ENCODE measurements at regions not wholly inside any gene's neighbourhood (a gene's known extent, or its start where the extent isn't known, plus 50 kb on each side); places are given as distances from the start of the nearest gene placed in this dataset.

DNA sequence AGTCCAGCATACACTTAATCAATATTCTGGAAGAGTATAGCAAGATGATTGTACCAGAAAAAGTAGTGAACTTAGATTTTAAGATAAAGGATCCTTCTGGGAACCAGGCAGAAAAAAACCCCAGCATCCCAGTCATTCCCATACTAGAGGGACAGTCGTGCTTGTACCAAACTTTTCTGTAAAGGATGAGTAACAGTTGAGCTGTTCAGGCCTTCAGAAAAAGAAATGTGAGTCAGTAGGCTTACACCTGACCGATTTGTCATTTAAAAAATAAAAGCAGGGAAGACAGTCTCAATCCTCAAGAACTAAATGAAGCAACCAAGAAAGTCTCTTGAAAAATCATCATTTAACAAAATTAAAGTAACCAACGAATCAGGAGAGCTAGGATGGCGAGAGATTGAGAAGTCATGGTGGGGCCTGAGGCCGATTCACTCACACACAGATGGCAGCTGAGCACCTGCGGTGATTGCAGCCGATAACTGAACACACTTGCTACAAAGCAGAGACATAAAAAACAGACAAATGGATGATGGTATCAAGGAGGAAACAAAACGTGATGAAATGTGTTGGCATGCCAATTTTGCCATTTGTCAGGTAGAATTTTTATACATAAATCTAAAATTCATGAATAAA lies 170.0 kb upstream of the ALKAL2 start:
- H3K27me3 Mint-ChIP-seq (ENCODE audit: insufficient read depth): no peaks in the 10 kb centered on the region
- H3K36me3 Mint-ChIP-seq (ENCODE audit: low read depth): no peaks in the 10 kb centered on the region
- H3K27ac Mint-ChIP-seq: no peak overlapping the region
- no peak overlapping the region for H3K4me3 Mint-ChIP-seq
- no peak for DNase-seq
- no peaks in the 10 kb centered on the region for H3K4me1 Mint-ChIP-seq (ENCODE audit: low read depth)
- H3K9me3 Mint-ChIP-seq: peaks cover 54% of the 10 kb centered on the region
- no peak for TF ChIP-seq CTCF (IDR thresholded peaks at IDR 0.05)

DNA sequence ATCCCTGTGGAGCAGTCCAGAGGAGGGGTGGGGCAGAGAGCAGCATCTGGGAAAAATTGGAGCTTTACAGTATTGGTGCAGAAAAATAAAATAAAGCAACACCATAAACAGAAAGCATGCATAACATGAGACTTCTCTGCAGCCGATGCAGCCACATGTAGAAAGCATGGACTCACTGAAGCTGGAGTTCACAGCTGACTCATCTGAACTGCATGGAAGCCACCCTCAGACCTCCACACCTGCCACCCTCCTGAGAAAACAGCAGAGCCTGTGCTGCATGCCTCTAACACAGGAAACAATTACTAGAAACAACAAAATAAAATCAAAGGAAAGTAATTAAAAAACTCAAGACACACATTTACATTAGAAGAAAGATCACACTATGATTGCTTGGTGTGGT lies 169.4 kb upstream of the ALKAL2 start:
- Mint-ChIP-seq H3K4me1 (ENCODE audit: low read depth) (no peaks in the 10 kb centered on the region), H3K9me3 (peaks cover 54% of the 10 kb centered on the region), H3K4me3 (no peak overlapping the region), H3K36me3 (ENCODE audit: low read depth) (no peaks in the 10 kb centered on the region), H3K27ac (no peak overlapping the region), H3K27me3 (ENCODE audit: insufficient read depth) (no peaks in the 10 kb centered on the region)
- TF ChIP-seq CTCF (IDR thresholded peaks at IDR 0.05): no peak
- no peak for DNase-seq

DNA sequence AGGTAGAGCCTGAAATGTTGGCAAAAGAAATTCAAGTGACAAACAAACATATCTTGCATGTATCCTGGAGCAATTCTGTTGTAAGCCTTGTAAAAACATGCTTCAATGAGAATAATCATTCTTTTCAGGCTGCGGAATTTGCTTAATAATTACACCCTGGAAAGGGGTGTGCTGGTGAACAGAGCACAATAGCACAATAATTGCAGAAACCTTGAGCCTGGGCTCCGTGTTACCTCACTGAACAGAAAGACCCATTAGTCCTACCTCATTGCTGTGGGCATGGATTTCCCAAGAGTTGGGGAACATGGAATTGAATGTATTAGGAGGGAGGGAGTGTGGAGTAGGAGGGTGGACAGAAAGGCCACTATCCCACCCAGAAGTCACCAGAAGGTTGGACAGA lies 168.0 kb upstream of the ALKAL2 start:
- H3K4me1 Mint-ChIP-seq (ENCODE audit: low read depth): no peaks in the 10 kb centered on the region
- H3K27me3 Mint-ChIP-seq (ENCODE audit: insufficient read depth): no peaks in the 10 kb centered on the region
- peaks cover 53% of the 10 kb centered on the region for H3K9me3 Mint-ChIP-seq
- H3K36me3 Mint-ChIP-seq (ENCODE audit: low read depth): peaks cover 4% of the 10 kb centered on the region; the same call in 1 of the 2 replicates
- DNase-seq: no peak
- H3K4me3 Mint-ChIP-seq: no peak overlapping the region
- no peak overlapping the region for H3K27ac Mint-ChIP-seq
- TF ChIP-seq CTCF (IDR thresholded peaks at IDR 0.05): no peak

GRCh38 chr2:455015-455705 lies 167.3 kb upstream of the ALKAL2 start:
- peaks cover 49% of the 10 kb centered on the region for H3K9me3 Mint-ChIP-seq

DNA sequence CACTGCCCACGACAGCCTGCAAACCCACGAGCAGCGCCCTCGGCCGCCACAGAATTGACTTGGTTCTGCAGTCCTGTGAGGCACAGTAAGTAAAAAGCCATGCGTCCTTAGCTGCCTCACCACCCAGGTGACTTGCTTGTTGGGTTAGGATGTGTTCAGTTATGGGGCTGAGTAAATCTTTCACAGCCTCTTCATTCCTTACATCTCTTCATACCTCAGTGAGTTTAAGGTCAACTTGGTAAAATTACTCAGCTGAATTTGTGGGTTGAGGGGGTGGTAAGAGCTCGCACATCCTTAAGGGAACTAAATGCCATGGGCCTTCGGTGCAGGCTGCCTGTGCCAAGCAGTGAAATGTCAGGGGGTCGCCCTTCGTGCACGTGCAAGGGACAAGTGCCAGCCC lies 165.2 kb upstream of the ALKAL2 start:
- Mint-ChIP-seq H3K4me1 (ENCODE audit: low read depth) (no peaks in the 10 kb centered on the region), H3K9me3 (peaks cover 40% of the 10 kb centered on the region), H3K4me3 (no peak overlapping the region), H3K27me3 (ENCODE audit: insufficient read depth) (no peaks in the 10 kb centered on the region), H3K36me3 (ENCODE audit: low read depth) (peaks cover 4% of the 10 kb centered on the region; the same call in 1 of the 2 replicates), H3K27ac (no peak overlapping the region)
- TF ChIP-seq CTCF (IDR thresholded peaks at IDR 0.05): no peak
- DNase-seq: no peak

More at GRCh38 chr2:455015-455705, 167.3 kb upstream of the ALKAL2 start:
- no peak overlapping the region for H3K4me3 Mint-ChIP-seq
- no peaks in the 10 kb centered on the region for H3K27me3 Mint-ChIP-seq (ENCODE audit: insufficient read depth)
- no peak overlapping the region for H3K27ac Mint-ChIP-seq
- H3K4me1 Mint-ChIP-seq (ENCODE audit: low read depth): no peaks in the 10 kb centered on the region
- TF ChIP-seq CTCF (IDR thresholded peaks at IDR 0.05): no peak
- peaks cover 4% of the 10 kb centered on the region; the same call in 1 of the 2 replicates for H3K36me3 Mint-ChIP-seq (ENCODE audit: low read depth)
- DNase-seq: no peak

All from HFFc6 (cell line).